GM23248 (cell line): ENCODE measurements at regions not wholly inside any gene's neighbourhood (a gene's known extent, or its start where the extent isn't known, plus 50 kb on each side); places are given as distances from the start of the nearest gene placed in this dataset.
"Not testable (repeated sequence)": the region's sequence is repeated elsewhere in the genome, so short reads cannot be mapped to it uniquely, and the experiment has no call there.

Experiments used
- DNase-seq: peaks from one replicate; pipeline ENCODE4 v3.0.0-alpha.2; 2015
- H2AFZ ChIP-seq: fragments of 200-600 bp; sonication (generic); 2 replicates; pipeline ENCODE4 v1.6.1; 2016; ENCODE audit warnings: antibody characterized with exemption
- H3F3A ChIP-seq: fragments of 200-600 bp; sonication (generic); 2 replicates; pipeline ENCODE4 v1.6.1; 2016; ENCODE audit warnings: mild to moderate bottlenecking, antibody characterized with exemption, mixed run types; ENCODE audit not compliant: insufficient read depth
- H3K27ac ChIP-seq: fragments of 200-600 bp; sonication (generic); 2 replicates; pipeline ENCODE4 v1.5.1; 2016; ENCODE audit warnings: mild to moderate bottlenecking
- H3K27me3 ChIP-seq: fragments of 200-600 bp; sonication (generic); replicated peaks from 2 replicates; pipeline ENCODE4 v1.6.1; 2016; ENCODE audit warnings: mild to moderate bottlenecking; ENCODE audit not compliant: insufficient read depth
- H3K36me3 ChIP-seq: fragments of 200-600 bp; sonication (generic); 2 replicates; pipeline ENCODE4 v1.6.1; 2016; ENCODE audit warnings: low read depth, mild to moderate bottlenecking
- H3K4me1 ChIP-seq: fragments of 200-600 bp; sonication (generic); 2 replicates; pipeline ENCODE4 v1.6.1; 2016; ENCODE audit warnings: mild to moderate bottlenecking; ENCODE audit not compliant: insufficient read depth
- H3K4me2 ChIP-seq: fragments of 200-600 bp; sonication (generic); one replicate; pipeline ENCODE4 v1.6.1; 2016; ENCODE audit warnings: mild to moderate bottlenecking; ENCODE audit not compliant: unreplicated experiment
- H3K4me3 ChIP-seq: fragments of 200-600 bp; sonication (generic); 2 replicates; pipeline ENCODE4 v1.5.1; 2016; ENCODE audit warnings: mild to moderate bottlenecking
- H3K79me2 ChIP-seq: fragments of 200-600 bp; sonication (generic); 2 replicates; pipeline ENCODE4 v1.6.1; 2016; ENCODE audit warnings: mild to moderate bottlenecking; ENCODE audit not compliant: insufficient read depth
- H3K9ac ChIP-seq: fragments of 200-600 bp; sonication (generic); 2 replicates; pipeline ENCODE4 v1.6.1; 2016; ENCODE audit warnings: mild to moderate bottlenecking
- H3K9me2 ChIP-seq: fragments of 200-600 bp; sonication (generic); 2 replicates; pipeline ENCODE4 v1.6.1; 2016; ENCODE audit warnings: mixed run types, mild to moderate bottlenecking, moderate library complexity; ENCODE audit not compliant: insufficient read depth
- H3K9me3 ChIP-seq: fragments of 200-600 bp; sonication (generic); one replicate; pipeline ENCODE4 v1.6.1; 2017; ENCODE audit warnings: low read depth
- H4K20me1 ChIP-seq: fragments of 200-600 bp; sonication (generic); 2 replicates; pipeline ENCODE4 v1.6.0; 2016; ENCODE audit not compliant: insufficient read depth
- EZH2 ChIP-seq: fragments of 200-600 bp; sonication (generic); IDR thresholded peaks from 2 replicates; pipeline ENCODE4 v1.6.1; 2018; ENCODE audit warnings: antibody characterized with exemption, mild to moderate bottlenecking; ENCODE audit not compliant: insufficient read depth, poor library complexity, severe bottlenecking
- EZH2phosphoT487 ChIP-seq: fragments of 200-600 bp; sonication (generic); IDR thresholded peaks from 2 replicates; pipeline ENCODE4 v1.6.1; 2018; ENCODE audit warnings: antibody characterized with exemption, moderate library complexity, mild to moderate bottlenecking, low read depth; ENCODE audit not compliant: insufficient read depth
- WGBS, 2 experiments: methylation state at CpG; one replicate each; pipeline ENCODE4 v1.1.6; 2015 to 2017; ENCODE audit warnings: low lambda C conversion rate in 2 of 2, low coverage in 1 of 2; ENCODE audit errors: missing lambda C conversion rate in 2 of 2; 5-methylcytosine and 5-hydroxymethylcytosine counted together
- in situ Hi-C: fragments of 300-500 bp; cut with MboI; formaldehyde crosslinking; loops from 2 replicates; pipeline ENCODE4 v1.15.0; 2020

GRCh38 chr9:75488719-75489110 is 400.4 kb downstream of the OSTF1 start:
- H3K9ac ChIP-seq, result no peak overlapping the region
- 17 to 32% methylated on average over 6 of the region's 6 CpGs for WGBS, 2 experiments
- no peaks in the 10 kb centered on the region for H3K36me3 ChIP-seq
- H3K79me2 ChIP-seq, result no peaks in the 10 kb centered on the region
- no peaks in the 10 kb centered on the region for H3K4me1 ChIP-seq
- H3F3A ChIP-seq, result no peaks in the 10 kb centered on the region
- no peak for DNase-seq
- H3K4me3 ChIP-seq, result no peak overlapping the region
- H3K9me2 ChIP-seq, result no peaks in the 10 kb centered on the region
- H3K9me3 ChIP-seq, result no peaks in the 10 kb centered on the region
- no peak overlapping the region for H3K4me2 ChIP-seq
- no peaks in the 10 kb centered on the region for H3K27me3 ChIP-seq
- no peak overlapping the region for H2AFZ ChIP-seq
- TF ChIP-seq EZH2phosphoT487 (no peak), EZH2 (no peak)
- H4K20me1 ChIP-seq, result no peaks in the 10 kb centered on the region
- in situ Hi-C loops, result no loop called here
- no peak overlapping the region for H3K27ac ChIP-seq

DNA sequence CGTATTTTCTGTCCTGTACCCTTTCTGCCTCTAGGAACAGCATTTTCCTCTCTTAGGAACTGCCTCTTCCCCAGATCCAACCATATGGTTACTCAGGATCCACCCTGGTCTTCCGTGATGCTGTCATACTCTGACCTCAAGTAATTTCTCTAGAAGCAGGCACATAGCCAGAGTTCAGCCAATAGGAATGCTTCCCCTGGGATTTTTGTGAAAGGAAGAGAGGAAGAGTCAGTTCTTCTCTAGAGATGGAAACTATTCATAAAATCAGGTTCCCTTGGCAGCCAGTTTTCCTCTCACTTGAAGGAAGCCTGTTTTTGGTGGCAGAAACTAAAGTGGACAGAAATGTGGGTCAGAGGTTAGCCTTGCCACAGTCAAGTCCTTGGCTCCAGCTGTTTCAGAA is 400.1 kb upstream of the PCSK5 start:
- Histone ChIP-seq H3K4me1 (no peaks in the 10 kb centered on the region), H2AFZ (no peak overlapping the region), H3K9me2 (no peaks in the 10 kb centered on the region), H4K20me1 (no peaks in the 10 kb centered on the region), H3F3A (no peaks in the 10 kb centered on the region), H3K36me3 (no peaks in the 10 kb centered on the region), H3K27ac (no peak overlapping the region), H3K4me3 (no peak overlapping the region), H3K4me2 (no peak overlapping the region), H3K27me3 (no peaks in the 10 kb centered on the region), H3K9me3 (no peaks in the 10 kb centered on the region), H3K9ac (no peak overlapping the region), H3K79me2 (no peaks in the 10 kb centered on the region)
- peak; percentile 4 for DNase-seq
- in situ Hi-C loops, result loop anchor here (10.0 kb wide), 1 partner anchor 56 kb away; no protein-coding TSS in a partner anchor
- no peak for TF ChIP-seq EZH2phosphoT487
- no peak for TF ChIP-seq EZH2
- 0 to 5% methylated on average over 2 of the region's 2 CpGs for WGBS, 2 experiments

DNA sequence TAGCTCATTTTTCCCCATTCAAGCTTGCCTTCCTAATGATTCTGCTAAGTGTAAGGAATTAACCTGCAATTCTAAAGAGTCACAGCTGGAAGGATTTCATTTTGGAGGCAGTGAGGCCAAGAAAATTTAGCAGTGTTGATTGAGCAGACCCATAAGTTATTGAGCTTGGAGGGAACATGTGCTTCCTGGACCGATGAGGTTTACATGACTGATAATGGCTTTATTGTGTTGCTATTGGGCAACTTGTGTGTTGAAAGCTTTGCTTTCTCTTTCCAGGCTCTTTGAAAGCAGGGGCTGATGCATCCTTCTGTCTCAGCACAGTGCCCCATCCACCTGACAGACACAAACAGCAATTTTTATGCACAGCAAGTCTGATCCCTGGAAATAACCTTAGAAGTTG is 398.9 kb upstream of the PCSK5 start:
- H3K27ac ChIP-seq, result no peak overlapping the region
- no peak overlapping the region for H3K4me3 ChIP-seq
- no peaks in the 10 kb centered on the region for H3K9me3 ChIP-seq
- H2AFZ ChIP-seq, result no peak overlapping the region
- H3F3A ChIP-seq, result no peaks in the 10 kb centered on the region
- DNase-seq, result no peak
- H3K9ac ChIP-seq, result no peak overlapping the region
- TF ChIP-seq EZH2phosphoT487 (no peak), EZH2 (no peak)
- H3K9me2 ChIP-seq, result no peaks in the 10 kb centered on the region
- H3K79me2 ChIP-seq, result no peaks in the 10 kb centered on the region
- H4K20me1 ChIP-seq, result no peaks in the 10 kb centered on the region
- in situ Hi-C loops, result loop anchor here (10.0 kb wide), 1 partner anchor 57 kb away; no protein-coding TSS in a partner anchor
- no peak overlapping the region for H3K4me2 ChIP-seq
- WGBS, 2 experiments, result 5% methylated on average over 1 of the region's 1 CpG
- no peaks in the 10 kb centered on the region for H3K27me3 ChIP-seq
- H3K36me3 ChIP-seq, result no peaks in the 10 kb centered on the region
- H3K4me1 ChIP-seq, result no peaks in the 10 kb centered on the region

DNA sequence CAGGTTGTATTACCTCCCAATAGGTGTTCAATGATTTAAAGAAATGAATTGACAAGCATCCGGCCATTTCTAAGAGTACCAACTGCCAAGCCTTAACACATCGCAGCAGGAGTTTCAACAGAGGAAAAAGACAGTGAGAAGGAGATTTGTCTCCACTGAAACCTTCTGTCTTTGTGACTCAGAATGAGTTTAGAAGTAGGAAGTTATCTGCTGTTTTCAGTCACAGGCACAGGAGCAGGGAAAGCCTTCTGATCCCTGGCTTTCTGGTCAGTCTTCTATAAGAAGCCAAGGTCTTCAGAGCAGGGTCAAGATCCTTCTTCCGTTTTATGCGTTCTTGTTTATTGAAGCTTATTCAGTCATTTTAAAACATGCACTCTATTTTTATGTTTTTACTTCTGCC is 390.7 kb upstream of the PCSK5 start:
- no peaks in the 10 kb centered on the region for H3K36me3 ChIP-seq
- no peaks in the 10 kb centered on the region for H3F3A ChIP-seq
- H3K4me3 ChIP-seq, result no peak overlapping the region
- no peaks in the 10 kb centered on the region for H3K9me3 ChIP-seq
- H3K27ac ChIP-seq, result no peak overlapping the region
- no peaks in the 10 kb centered on the region for H3K4me1 ChIP-seq
- 38 to 41% methylated on average over 4 of the region's 4 CpGs for WGBS, 2 experiments
- H3K27me3 ChIP-seq, result no peaks in the 10 kb centered on the region
- H3K4me2 ChIP-seq, result no peak overlapping the region
- TF ChIP-seq EZH2 (no peak), EZH2phosphoT487 (no peak)
- H2AFZ ChIP-seq, result no peak overlapping the region
- in situ Hi-C loops, result loop anchor here (10.0 kb wide), 1 partner anchor 65 kb away; no protein-coding TSS in a partner anchor
- no peaks in the 10 kb centered on the region for H4K20me1 ChIP-seq
- no peak for DNase-seq
- H3K79me2 ChIP-seq, result no peaks in the 10 kb centered on the region
- H3K9ac ChIP-seq, result no peak overlapping the region
- no peaks in the 10 kb centered on the region for H3K9me2 ChIP-seq

GRCh38 chr9:75500479-75500878 is 390.0 kb upstream of the PCSK5 start:
- Histone ChIP-seq H3K9me3 (no peaks in the 10 kb centered on the region), H3K4me3 (no peak overlapping the region), H3F3A (no peaks in the 10 kb centered on the region), H3K4me1 (no peaks in the 10 kb centered on the region), H3K36me3 (no peaks in the 10 kb centered on the region), H3K79me2 (no peaks in the 10 kb centered on the region), H3K9ac (no peak overlapping the region), H4K20me1 (no peaks in the 10 kb centered on the region), H3K27me3 (no peaks in the 10 kb centered on the region), H2AFZ (no peak overlapping the region), H3K4me2 (no peak overlapping the region), H3K9me2 (no peaks in the 10 kb centered on the region), H3K27ac (no peak overlapping the region)
- in situ Hi-C loops, result no loop called here
- no peak for TF ChIP-seq EZH2
- TF ChIP-seq EZH2phosphoT487, result no peak
- DNase-seq, result no peak
- WGBS, 2 experiments, result 1 to 2% methylated on average over 2 of the region's 2 CpGs

- H3K4me1 ChIP-seq, H3K9ac ChIP-seq, H3K79me2 ChIP-seq, H4K20me1 ChIP-seq, H3K4me3 ChIP-seq, H3K9me2 ChIP-seq, H3K4me2 ChIP-seq, H3K27me3 ChIP-seq, H2AFZ ChIP-seq, H3K27ac ChIP-seq, H3K9me3 ChIP-seq, H3F3A ChIP-seq, DNase-seq, H3K36me3 ChIP-seq, in situ Hi-C loops: not testable (repeated sequence)
- WGBS, 2 experiments, result 32 to 42% methylated on average over 3 of the region's 3 CpGs
These were observed 389.5 kb upstream of the PCSK5 start for GRCh38 chr9:75500940-75501339.
